ENCODE measurements at regions not wholly inside any gene's neighbourhood (a gene's known extent, or its start where the extent isn't known, plus 50 kb on each side); places are given as distances from the start of the nearest gene placed in this dataset.

DNA sequence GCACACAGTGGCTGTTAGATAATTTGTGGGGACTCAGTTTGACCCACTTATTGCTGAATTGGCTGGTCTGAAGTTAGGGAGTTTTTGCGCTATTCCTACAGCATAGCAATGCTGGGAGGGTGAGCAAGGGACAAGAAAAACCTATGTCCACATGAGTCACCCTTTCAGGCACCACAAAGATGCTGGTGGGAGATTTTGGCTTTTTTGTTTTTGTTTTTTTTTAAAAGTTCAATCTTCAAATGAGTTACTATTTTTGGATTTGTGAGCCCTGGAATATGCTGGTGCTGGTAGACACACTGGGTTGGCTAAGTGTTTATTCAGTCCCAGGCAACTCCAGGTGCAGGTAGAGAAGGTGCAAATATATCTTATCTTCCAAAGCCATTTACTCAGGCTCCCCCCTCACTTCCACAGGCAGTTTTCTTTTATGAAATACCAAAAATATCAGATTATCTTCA is 143.4 kb downstream of the BTG1 start:
- TF ChIP-seq, protein P1, sequence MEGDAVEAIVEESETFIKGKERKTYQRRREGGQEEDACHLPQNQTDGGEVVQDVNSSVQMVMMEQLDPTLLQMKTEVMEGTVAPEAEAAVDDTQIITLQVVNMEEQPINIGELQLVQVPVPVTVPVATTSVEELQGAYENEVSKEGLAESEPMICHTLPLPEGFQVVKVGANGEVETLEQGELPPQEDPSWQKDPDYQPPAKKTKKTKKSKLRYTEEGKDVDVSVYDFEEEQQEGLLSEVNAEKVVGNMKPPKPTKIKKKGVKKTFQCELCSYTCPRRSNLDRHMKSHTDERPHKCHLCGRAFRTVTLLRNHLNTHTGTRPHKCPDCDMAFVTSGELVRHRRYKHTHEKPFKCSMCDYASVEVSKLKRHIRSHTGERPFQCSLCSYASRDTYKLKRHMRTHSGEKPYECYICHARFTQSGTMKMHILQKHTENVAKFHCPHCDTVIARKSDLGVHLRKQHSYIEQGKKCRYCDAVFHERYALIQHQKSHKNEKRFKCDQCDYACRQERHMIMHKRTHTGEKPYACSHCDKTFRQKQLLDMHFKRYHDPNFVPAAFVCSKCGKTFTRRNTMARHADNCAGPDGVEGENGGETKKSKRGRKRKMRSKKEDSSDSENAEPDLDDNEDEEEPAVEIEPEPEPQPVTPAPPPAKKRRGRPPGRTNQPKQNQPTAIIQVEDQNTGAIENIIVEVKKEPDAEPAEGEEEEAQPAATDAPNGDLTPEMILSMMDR (IDR thresholded peaks at IDR 0.05; ENCODE audit: insufficient read depth, low read length, poor library complexity, severe bottlenecking) = no peak
- TF ChIP-seq EZH2phosphoT487 (conservative IDR thresholded peaks at IDR 0.05; ENCODE audit: low read length) = no peak

Data from SU-DHL-6 (cell line).